Fibroblast of the aortic adventitia (primary cell): ENCODE measurements at regions not wholly inside any gene's neighbourhood (a gene's known extent, or its start where the extent isn't known, plus 50 kb on each side); places are given as distances from the start of the nearest gene placed in this dataset.

Experiments
- DNase-seq: peaks from one replicate; pipeline ENCODE4 v3.0.0-alpha.2; 2010; ENCODE audit warnings: low read depth
- H3K4me3 ChIP-seq: 2 replicates; pipeline ENCODE4 v1.5.1; 2011; ENCODE audit warnings: low read depth, mild to moderate bottlenecking, control low read depth, low read length, moderate library complexity
- TF ChIP-seq, protein P1 (sequence below): IDR thresholded peaks from 2 replicates; pipeline ENCODE4 v1.5.1; 2011; ENCODE audit warnings: mild to moderate bottlenecking, low read length, control low read depth, inconsistent platforms; ENCODE audit not compliant: insufficient read depth

DNA sequence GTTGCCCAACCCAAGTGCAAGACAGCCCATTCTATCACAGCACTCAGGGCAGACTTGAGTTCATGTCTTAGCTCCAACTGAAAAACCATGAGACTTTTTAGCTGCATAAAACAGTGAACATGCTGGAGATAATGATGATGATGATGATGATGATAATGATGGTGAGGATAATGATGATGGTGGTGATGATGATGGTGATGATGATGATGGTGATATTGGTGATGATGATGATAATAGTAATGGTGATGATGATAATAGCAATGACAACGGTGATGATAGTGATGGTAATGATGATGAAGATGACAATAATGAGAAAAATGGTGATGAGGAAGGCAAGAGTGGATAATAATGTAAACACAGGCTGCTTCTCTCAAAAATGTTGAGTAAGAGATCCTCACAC, 576.2 kb downstream of the BCL11B start:
- TF ChIP-seq, protein P1, sequence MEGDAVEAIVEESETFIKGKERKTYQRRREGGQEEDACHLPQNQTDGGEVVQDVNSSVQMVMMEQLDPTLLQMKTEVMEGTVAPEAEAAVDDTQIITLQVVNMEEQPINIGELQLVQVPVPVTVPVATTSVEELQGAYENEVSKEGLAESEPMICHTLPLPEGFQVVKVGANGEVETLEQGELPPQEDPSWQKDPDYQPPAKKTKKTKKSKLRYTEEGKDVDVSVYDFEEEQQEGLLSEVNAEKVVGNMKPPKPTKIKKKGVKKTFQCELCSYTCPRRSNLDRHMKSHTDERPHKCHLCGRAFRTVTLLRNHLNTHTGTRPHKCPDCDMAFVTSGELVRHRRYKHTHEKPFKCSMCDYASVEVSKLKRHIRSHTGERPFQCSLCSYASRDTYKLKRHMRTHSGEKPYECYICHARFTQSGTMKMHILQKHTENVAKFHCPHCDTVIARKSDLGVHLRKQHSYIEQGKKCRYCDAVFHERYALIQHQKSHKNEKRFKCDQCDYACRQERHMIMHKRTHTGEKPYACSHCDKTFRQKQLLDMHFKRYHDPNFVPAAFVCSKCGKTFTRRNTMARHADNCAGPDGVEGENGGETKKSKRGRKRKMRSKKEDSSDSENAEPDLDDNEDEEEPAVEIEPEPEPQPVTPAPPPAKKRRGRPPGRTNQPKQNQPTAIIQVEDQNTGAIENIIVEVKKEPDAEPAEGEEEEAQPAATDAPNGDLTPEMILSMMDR = no peak
- no peak for DNase-seq

DNA sequence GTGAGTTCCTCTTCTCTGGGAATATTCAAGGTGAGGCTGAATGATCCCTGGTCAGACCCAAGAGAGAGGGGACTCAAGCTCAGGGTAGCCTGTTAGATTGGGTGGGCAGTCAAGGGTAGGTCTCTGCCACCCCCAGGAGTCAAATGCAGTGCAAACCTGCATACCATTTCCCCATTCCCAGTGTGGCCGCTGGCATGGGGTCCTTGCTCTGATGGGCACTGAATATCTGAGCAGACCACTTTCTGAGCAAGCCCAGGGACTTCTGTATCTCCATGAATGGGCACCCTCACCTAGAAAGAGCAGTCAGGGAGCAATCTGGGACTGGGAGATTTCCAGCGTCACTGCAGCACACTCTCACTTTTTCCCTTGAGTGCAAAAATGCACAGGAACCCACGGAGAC, 573.7 kb downstream of the BCL11B start:
- TF ChIP-seq, protein P1 = no peak
- no peak overlapping the region for H3K4me3 ChIP-seq
- DNase-seq = no peak

More for the DNA sequence above, 576.2 kb downstream of the BCL11B start:
- H3K4me3 ChIP-seq = no peak overlapping the region

GRCh38 chr14:98700748-98701147, 571.2 kb downstream of the BCL11B start:
- DNase-seq = no peak
- TF ChIP-seq, protein P1 = no peak
- no peak overlapping the region for H3K4me3 ChIP-seq

DNA sequence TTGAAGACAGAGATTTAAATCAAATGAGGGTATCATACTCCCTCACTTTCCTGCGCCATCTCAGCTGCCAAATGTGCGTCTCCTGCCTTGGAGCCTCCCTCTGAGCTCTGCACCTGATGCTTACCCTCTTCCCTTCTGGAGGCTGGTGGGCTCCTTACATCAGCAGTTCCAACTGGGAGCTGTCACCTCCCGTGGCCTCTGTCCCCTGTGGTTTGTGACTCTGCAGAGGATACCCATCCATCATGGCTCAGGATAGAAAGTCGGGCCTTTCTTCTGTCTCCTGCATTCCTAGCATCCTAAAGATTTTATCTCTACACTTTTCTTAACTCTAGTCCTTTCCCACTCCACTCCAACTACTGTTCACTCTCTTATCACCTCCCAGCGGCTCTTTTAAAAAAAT, 570.6 kb downstream of the BCL11B start:
- no peak overlapping the region for H3K4me3 ChIP-seq
- TF ChIP-seq, protein P1 = no peak

DNA sequence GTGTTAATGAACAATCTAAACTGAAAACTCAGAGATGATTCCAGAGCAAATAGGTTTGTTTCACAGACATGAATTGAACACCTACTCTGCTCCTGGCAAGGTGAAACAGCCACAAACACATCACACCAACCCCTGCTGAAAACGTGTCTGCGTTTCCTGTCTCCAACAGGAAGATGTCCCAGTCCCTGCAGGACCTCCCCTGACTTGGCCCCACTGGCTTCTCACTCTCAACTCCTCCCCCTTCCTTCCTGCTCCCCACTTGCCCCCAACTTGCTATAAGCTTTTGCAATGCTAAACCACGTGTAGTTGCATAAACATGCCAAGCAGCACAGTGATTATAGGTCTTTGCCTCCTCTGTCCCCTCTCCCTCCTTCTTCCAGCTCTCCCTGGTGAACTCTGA, 567.6 kb downstream of the BCL11B start:
- H3K4me3 ChIP-seq = no peak overlapping the region
- no peak for DNase-seq
- TF ChIP-seq, protein P1 = no peak

More for the DNA sequence above, 570.6 kb downstream of the BCL11B start:
- no peak for DNase-seq

GRCh38 chr14:98705871-98706300, 566.1 kb downstream of the BCL11B start:
- TF ChIP-seq, protein P1 = no peak
- no peak overlapping the region for H3K4me3 ChIP-seq
- DNase-seq = no peak

- no peak overlapping the region for H3K4me3 ChIP-seq
- no peak for DNase-seq
- TF ChIP-seq, protein P1 = no peak
Observed at GRCh38 chr14:98707522-98707921, 564.5 kb downstream of the BCL11B start.
